Right atrium auricular region (tissue), 2 donors: ENCODE measurements at regions not wholly inside any gene's neighbourhood (a gene's known extent, or its start where the extent isn't known, plus 50 kb on each side); places are given as distances from the start of the nearest gene placed in this dataset.

Experiments
- DNase-seq: peaks from one replicate; pipeline ENCODE4 v3.0.0-alpha.2; 2019; ENCODE audit warnings: low spot score
- H3K27ac ChIP-seq, 2 donors: fragments of 200-600 bp; sonication (generic); 1 replicate in 1 of 2; 2 replicates in 1 of 2; pipeline ENCODE4 v1.5.1; 2016 to 2019
- H3K27me3 ChIP-seq, 2 donors: fragments of 200-600 bp; sonication (generic); one replicate each; pipeline versions ENCODE4 v1.5.1 to v1.6.0; 2017 to 2019
- H3K36me3 ChIP-seq: fragments of 200-600 bp; sonication (generic); one replicate; pipeline ENCODE4 v1.5.1; 2016
- H3K4me1 ChIP-seq, 2 donors: fragments of 200-600 bp; sonication (generic); one replicate each; pipeline versions ENCODE4 v1.5.1 to v1.6.0; 2017 to 2019
- H3K4me3 ChIP-seq, 2 donors: fragments of 200-600 bp; sonication (generic); 1 replicate in 1 of 2; 2 replicates in 1 of 2; pipeline ENCODE4 v1.5.1; 2017 to 2019; ENCODE audit warnings: mild to moderate bottlenecking in 1 of 2, moderate library complexity in 1 of 2
- H3K9me3 ChIP-seq, 2 donors: fragments of 200-600 bp; sonication (generic); one replicate each; pipeline ENCODE4 v1.5.1; 2019
- TF ChIP-seq, protein P1 (sequence below), 2 donors: fragments of 200-600 bp; sonication (generic); IDR thresholded peaks; one replicate each; pipeline ENCODE4 v1.5.1; 2019; ENCODE audit warnings: antibody characterized with exemption in 2 of 2

DNA sequence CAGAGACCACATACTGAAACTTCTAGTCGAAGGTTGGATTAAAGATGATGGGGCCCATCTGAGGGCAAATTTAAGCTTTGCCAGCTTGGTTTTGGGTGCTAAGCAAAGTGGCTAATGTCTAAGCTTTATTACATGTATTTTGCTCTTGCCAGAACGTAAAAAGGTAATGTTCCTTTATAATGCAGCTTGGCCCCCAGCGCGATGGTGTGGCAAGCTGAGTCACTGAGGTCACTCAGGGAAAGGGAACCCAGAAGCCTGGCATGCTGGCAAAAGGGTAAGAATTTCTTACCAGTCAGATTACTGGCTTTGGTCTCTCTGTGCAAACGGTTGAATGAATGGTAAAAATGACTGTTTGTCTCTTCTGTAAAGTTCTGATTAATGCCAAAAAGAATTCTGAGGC lies 158.3 kb upstream of the KCND2 start:
- TF ChIP-seq, protein P1, sequence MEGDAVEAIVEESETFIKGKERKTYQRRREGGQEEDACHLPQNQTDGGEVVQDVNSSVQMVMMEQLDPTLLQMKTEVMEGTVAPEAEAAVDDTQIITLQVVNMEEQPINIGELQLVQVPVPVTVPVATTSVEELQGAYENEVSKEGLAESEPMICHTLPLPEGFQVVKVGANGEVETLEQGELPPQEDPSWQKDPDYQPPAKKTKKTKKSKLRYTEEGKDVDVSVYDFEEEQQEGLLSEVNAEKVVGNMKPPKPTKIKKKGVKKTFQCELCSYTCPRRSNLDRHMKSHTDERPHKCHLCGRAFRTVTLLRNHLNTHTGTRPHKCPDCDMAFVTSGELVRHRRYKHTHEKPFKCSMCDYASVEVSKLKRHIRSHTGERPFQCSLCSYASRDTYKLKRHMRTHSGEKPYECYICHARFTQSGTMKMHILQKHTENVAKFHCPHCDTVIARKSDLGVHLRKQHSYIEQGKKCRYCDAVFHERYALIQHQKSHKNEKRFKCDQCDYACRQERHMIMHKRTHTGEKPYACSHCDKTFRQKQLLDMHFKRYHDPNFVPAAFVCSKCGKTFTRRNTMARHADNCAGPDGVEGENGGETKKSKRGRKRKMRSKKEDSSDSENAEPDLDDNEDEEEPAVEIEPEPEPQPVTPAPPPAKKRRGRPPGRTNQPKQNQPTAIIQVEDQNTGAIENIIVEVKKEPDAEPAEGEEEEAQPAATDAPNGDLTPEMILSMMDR (IDR thresholded peaks at IDR 0.05): no peak
- no peaks in the 10 kb centered on the region for H3K36me3 ChIP-seq
- H3K4me3 ChIP-seq: no peak overlapping the region
- H3K27ac ChIP-seq: no peak overlapping the region
- no peaks in the 10 kb centered on the region for H3K27me3 ChIP-seq
- DNase-seq: no peak
- no peaks in the 10 kb centered on the region for H3K4me1 ChIP-seq
- H3K9me3 ChIP-seq: peaks cover 0 to 15% of the 10 kb centered on the region in 2 donors

DNA sequence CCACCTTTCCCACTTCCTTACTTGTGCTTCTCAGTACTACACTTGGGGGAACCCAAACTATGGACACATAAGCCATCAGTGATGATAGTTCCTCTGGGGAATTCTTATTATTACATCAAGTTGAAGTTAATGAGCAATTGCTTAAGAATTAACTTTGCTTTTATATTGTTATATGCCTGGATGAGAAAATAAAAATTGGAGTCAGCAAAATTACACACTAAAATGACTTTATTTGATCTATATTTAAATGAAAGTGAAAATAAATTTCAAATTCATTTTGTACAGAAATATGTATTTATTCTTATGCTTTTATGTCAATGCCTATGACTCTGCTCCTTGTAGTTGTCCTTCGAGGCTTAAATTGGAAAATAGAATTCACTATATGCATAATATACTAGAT lies 149.4 kb upstream of the KCND2 start:
- Histone ChIP-seq H3K27ac (no peak overlapping the region), H3K4me3 (no peak overlapping the region), H3K27me3 (no peaks in the 10 kb centered on the region), H3K9me3 (no peaks in the 10 kb centered on the region), H3K36me3 (no peaks in the 10 kb centered on the region), H3K4me1 (no peaks in the 10 kb centered on the region)
- DNase-seq: no peak
- TF ChIP-seq, protein P1 (IDR thresholded peaks at IDR 0.05): no peak

DNA sequence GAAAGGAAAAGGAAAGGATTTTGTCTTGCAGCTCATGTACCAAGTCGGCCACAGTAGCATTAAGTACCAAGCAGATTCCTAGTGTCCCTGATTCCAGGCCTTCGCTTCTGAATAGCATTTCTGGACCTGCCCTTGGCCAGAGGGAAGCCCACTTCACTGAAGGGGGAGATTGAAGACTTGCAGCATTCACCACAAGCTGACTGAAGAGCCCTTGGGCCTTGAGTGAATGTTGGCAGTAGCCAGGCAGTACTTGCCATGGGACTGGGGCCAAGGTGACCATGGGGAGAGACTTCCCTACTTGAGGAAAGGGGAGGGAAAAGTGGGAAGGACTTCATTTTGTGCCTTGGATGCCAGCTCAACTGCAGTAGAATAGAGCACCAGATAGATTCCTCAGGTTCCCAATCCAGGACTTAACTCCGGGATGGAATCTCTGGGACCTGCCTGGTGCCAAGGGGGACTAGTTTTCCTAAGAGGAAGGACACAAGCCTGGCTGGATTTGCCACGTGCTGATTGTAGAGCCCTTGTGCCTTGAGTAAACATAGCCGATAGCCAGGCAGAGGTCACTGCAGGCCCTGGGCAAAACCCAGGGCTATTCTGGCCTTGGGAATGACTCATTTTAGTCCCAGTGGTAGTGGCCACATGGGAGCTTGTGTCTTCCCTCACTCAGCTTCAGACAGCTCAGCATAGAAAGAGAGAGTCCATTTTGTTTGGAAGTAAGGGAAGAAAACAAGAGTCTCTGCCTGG lies 141.7 kb upstream of the KCND2 start:
- TF ChIP-seq, protein P1 (IDR thresholded peaks at IDR 0.05): no peak
- Histone ChIP-seq H3K9me3 (peaks cover 0 to 17% of the 10 kb centered on the region in 2 donors), H3K36me3 (no peaks in the 10 kb centered on the region), H3K4me3 (no peak overlapping the region), H3K27me3 (no peaks in the 10 kb centered on the region), H3K27ac (no peak overlapping the region), H3K4me1 (no peaks in the 10 kb centered on the region)
- DNase-seq: no peak

DNA sequence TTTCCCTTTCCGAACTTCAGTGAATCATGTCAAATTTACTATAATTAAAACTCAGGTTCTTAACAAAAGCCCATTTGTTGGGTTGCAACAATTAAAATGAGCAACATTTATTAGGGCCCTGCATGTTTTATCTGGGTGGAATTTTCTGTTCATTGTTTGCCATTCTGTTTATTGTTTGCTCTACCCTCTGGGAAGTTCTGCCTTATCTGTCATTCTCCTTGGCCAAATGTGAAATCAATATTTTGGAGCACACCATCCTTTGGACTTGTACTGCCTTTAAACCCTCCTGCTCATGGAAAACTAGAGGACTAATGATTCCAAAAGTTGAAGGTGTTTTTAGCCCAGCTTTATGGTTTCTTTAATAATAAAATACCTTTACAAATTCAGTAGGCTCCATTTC lies 134.5 kb upstream of the KCND2 start:
- H3K9me3 ChIP-seq: peaks cover 0 to 4% of the 10 kb centered on the region in 2 donors
- TF ChIP-seq, protein P1 (IDR thresholded peaks at IDR 0.05): no peak
- H3K27me3 ChIP-seq: no peaks in the 10 kb centered on the region
- H3K4me3 ChIP-seq: no peak overlapping the region
- DNase-seq: no peak
- no peak overlapping the region for H3K27ac ChIP-seq
- H3K36me3 ChIP-seq: no peaks in the 10 kb centered on the region
- no peaks in the 10 kb centered on the region for H3K4me1 ChIP-seq

DNA sequence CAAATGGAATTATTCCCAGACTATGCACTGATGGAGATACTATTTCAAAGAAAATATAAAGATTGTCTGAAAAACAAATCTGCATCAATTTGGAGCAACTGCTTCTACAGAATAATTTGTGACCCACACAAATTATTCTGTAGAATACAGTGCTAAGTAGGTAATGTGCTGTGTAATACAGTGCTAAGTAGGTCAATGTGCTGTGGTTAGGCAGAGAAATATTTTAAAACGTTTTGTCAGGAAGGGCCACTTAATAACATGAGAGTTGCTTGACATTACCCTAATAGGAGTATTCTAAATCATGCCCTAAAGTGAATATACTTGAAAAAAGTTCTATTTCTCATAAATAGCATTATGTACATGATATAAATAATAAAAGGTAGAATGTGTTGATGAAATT lies 116.5 kb upstream of the KCND2 start:
- Histone ChIP-seq H3K9me3 (no peaks in the 10 kb centered on the region), H3K36me3 (no peaks in the 10 kb centered on the region), H3K27ac (no peak overlapping the region), H3K4me3 (no peak overlapping the region), H3K4me1 (no peaks in the 10 kb centered on the region), H3K27me3 (no peaks in the 10 kb centered on the region)
- DNase-seq: no peak
- TF ChIP-seq, protein P1 (IDR thresholded peaks at IDR 0.05): no peak

DNA sequence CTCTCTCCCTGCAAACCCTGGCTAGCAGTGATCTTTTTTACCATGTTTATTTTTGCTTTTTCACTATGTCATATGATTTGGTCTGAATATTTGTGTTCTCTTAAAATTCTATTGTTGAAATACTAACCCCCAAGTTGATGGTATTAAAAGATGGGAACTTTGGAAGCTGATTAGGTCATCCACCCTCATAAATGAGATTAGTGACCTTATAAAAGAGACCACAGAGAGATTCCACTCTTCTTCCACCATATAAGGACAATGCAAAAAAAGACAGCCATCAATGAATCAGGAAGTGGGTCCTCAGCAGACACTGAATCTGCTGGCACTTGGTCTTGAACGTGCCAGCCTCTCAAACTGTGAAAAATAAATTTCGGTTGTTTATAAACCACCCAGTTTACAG lies 112.8 kb upstream of the KCND2 start:
- no peaks in the 10 kb centered on the region for H3K9me3 ChIP-seq
- H3K27me3 ChIP-seq: no peaks in the 10 kb centered on the region
- H3K27ac ChIP-seq: no peak overlapping the region
- H3K4me1 ChIP-seq: no peaks in the 10 kb centered on the region
- TF ChIP-seq, protein P1 (IDR thresholded peaks at IDR 0.05): no peak
- DNase-seq: no peak
- no peak overlapping the region for H3K4me3 ChIP-seq
- H3K36me3 ChIP-seq: no peaks in the 10 kb centered on the region
